8988T (cell line): ENCODE measurements at regions not wholly inside any gene's neighbourhood (a gene's known extent, or its start where the extent isn't known, plus 50 kb on each side); places are given as distances from the start of the nearest gene placed in this dataset.

Source experiments
- DNase-seq: peaks from one replicate; pipeline ENCODE4 v3.0.0; 2011

- DNase-seq: no peak
These were observed 241.9 kb downstream of the UQCRFS1 start for GRCh38 chr19:28971049-28971448.

DNA sequence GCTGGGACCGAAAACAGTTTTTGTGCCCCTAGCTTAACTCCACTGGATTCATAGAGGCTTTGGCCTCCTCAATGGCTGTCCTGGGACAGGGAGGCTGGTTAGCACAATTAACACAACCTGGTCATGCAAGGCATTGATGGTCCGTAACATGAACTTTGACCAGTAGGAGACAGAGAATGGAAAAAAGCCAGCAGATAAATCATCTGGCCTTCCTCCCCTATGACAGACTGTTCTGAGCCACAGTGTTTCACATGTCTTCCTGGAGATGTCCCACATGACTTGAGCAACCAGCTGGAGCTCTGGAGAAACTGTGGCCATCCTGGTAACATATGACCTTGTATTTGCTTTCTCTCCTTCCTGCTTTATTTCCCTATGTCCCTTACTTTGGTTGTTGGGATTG, 244.2 kb downstream of the UQCRFS1 start:
- no peak for DNase-seq

DNA sequence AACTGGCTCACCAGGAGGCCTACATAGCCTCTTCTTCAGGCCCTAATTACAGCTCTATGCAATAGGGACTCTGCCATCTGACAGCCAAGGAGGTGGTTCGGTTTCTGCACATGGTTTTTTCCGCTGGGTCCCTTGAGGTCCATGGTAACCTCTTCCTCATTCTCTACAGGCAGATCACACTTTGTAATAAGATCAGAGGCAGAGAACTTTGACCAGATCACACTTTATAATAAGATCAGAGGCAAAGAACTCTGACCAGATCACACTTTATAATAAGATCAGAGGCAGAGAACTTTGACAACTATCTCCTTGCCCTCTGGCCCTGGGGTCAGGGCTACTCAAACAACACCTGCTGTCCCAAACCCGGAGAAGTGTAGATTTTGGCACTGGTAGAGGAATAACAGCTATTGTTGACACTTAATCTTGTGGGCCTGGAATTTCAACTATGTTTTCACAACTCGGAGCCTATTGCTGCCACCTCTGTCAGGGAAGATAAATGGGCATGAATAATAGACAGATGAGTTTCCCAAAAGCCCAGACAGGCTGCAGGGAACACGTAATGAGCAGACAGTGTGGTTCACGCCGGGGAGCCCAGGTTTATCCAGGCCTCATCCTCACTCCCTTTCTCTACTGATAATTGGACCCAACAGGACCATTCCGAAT, 246.1 kb downstream of the UQCRFS1 start:
- no peak for DNase-seq

- no peak for DNase-seq
These were observed 248.5 kb downstream of the UQCRFS1 start for GRCh38 chr19:28964500-28964899.

- DNase-seq: no peak
These were observed 249.3 kb downstream of the UQCRFS1 start for GRCh38 chr19:28963486-28964250.

DNA sequence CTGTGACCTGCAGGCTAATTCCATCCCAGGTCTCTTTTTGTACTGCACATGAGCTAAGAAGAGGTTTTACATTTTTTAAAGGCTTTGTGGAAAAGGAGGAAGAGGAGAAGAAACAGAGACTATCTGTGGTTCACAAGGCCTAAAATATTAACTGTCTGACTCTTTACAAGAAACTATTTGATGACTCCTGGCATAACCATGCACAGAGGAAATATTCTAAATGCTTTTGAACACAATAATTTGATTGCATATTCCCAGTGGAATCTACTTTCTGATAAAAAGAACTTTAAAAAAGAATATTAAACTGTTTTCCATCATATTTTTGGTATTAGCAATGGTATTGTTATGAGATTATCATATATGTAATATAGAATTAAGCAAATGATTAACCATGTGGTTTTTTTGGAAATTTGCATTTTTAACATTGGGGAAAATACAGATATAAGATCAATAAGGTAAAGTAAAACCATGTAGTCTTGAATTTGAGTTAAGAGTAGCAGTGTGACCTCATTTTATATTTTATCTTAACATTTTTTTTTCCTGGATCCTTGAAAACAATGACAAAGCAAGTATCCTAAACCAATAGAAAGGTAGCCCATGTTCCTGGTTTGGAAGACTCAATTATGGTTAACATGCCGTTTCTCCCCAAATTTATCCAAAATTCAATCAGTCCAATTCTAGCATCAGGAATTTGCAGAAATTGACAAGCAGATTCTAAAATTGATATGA, 251.0 kb downstream of the UQCRFS1 start:
- no peak for DNase-seq

DNA sequence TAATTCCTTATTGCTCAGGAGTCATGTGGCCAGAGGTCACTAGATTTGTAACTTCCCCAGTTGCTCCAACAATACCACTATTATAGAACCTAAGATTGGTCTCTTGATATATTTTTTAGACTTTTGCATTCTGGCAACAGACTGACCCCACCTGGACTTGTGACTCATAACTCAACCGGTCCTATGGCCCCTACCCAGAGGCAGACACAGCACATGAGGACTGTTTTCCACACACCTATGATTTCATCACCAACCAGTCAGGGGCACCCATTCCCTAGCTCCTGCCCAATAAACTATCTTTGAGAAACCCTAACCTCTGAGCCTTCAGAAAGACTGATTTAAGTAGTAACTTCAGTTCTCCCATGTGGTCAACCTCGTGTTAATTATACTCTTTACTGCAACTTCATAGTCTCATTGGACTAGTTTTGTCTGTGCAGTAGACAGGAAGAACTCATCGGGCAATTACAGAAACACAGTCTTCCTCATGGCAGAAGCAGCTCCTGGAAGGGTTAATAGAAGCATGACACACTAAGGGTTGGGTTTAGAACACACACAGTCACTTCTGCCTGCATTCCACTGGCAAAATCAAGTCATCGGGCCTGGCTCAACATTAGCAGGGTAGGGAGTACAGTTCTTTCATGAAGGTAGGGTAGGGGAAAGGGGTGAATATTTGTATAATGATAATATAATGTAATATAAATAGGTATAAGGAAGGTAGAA, 251.8 kb downstream of the UQCRFS1 start:
- DNase-seq: no peak

DNA sequence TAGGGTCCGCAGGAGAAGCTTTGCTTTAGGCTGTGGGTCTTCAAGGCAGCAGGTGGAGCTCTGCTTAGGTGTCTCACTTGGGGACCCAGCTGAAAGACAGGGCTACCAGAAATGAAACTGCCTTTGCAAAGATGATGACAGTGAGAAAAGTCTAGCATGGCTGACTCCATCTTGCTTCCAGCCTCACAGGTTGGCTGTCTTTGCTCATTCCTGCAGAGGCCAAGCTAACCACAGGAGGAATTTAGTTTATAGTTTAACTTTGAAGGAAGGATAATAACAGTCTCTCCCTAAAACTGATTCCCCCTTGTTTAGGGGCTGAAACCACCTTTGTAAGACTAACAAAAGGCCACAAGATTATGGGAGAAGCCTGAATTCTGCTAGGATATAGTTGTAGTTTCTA, 252.4 kb downstream of the UQCRFS1 start:
- DNase-seq: no peak

- DNase-seq: no peak
These were observed 256.0 kb downstream of the UQCRFS1 start for GRCh38 chr19:28956961-28957360.

DNA sequence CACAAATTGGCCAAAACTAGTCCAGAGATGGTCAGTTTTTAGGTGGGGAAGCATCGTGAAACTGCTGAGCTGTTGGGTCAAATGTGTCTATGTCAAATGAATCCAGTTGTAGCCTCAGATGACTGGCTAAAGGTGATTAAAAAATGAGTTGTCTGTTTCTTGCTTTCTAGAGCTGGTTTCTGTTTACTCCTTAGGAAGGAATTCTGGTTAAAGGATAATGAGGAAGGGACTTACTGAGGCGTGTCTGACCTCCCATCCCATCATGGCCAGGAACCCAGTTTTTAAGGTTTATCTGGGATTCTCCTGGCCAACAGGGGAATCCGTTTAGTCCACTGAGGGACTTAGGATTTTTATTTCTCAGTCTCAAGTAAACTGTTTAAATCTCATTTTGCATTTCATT, 256.5 kb downstream of the UQCRFS1 start:
- no peak for DNase-seq

- DNase-seq: no peak
These were observed 263.4 kb downstream of the UQCRFS1 start for GRCh38 chr19:28949535-28949934.

GRCh38 chr19:28949027-28949426, 263.9 kb downstream of the UQCRFS1 start:
- no peak for DNase-seq

- DNase-seq: no peak
These were observed 264.4 kb downstream of the UQCRFS1 start for GRCh38 chr19:28948566-28948965.

GRCh38 chr19:28948026-28948425, 264.9 kb downstream of the UQCRFS1 start:
- no peak for DNase-seq

DNA sequence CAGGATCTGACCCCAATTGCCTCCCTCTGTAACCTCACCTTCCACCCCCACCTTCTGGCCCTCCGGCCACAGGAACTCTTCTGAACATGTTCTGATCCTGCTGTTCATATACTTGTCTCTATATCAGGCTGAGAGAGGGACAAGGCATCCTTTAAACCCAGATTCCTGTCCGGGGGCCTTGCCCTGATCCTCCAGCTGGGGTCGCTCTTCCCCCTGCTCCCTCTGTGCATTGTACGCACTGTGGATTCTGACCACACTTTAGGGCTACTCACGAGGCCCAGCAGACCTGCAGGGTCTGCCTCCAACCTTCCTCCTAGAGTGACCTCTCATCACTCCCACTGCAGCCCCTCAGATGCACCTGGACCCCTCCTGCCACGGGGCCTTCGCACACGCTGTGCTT, 269.3 kb downstream of the UQCRFS1 start:
- DNase-seq: no peak

GRCh38 chr19:28941833-28942232, 271.1 kb downstream of the UQCRFS1 start:
- no peak for DNase-seq

GRCh38 chr19:28940751-28941500, 272.0 kb downstream of the UQCRFS1 start:
- DNase-seq: no peak

DNA sequence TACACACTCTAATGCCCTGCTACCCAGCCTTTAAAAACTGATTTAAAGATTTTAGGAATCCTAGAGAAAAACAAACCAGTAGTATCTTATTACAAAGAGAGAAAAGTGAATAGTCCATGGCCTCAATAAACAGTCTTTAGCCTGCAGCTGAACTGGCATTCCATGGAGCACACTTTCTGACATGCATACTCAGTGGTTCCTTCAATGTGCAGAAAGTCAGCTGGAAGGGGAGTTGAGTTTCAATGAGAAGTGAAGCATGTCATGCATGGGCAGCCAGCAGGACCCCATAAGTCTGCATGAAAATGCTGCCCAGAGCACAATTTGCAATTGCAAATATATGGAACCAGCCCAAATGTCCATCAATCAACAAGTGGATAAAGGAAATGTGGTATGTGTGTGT, 273.7 kb downstream of the UQCRFS1 start:
- DNase-seq: no peak

- no peak for DNase-seq
These were observed 276.9 kb downstream of the UQCRFS1 start for GRCh38 chr19:28936001-28936400.

DNA sequence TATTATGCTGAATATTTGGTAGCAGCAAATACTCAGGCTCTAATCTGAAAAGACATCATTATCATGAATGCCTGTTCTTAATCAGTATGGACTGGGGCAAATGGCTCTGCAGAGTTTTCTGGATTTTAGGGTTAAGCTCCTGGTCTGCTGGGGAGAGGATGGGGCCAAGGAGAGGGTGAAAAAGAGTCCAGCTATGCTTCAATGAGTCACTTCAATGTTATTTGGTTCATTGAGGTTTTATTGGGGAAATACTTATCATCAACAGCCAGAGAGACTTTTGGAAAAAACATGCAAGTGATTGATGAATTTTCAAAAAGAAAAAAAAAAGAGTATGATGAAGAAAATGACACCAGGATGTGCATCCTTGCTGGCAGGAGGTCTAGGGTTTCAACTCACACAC, 278.3 kb downstream of the UQCRFS1 start:
- no peak for DNase-seq

GRCh38 chr19:28933039-28933438, 279.9 kb downstream of the UQCRFS1 start:
- DNase-seq: no peak

- no peak for DNase-seq
These were observed 280.5 kb downstream of the UQCRFS1 start for GRCh38 chr19:28932446-28932845.

DNA sequence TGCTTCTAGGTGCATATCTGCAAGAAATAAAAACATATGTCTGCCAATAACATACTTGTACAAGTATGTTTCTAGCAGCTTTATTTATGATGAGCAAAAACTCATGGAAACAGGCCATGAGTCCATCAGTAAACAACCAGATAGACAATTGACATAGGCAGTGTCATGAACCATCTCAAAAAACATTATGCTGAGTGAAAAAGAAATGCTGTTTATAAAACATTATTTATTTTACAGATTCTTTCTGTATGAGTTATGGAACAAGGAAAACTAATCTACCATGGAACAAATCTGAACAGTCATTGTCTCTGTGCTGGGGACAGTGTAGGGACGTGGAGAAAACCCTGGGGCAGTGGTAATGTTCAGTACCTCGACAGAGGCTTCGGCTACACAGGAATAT, 283.9 kb downstream of the UQCRFS1 start:
- no peak for DNase-seq
